ENCODE measurements at regions not wholly inside any gene's neighbourhood (a gene's known extent, or its start where the extent isn't known, plus 50 kb on each side); places are given as distances from the start of the nearest gene placed in this dataset.
"Not testable (repeated sequence)": the region's sequence is repeated elsewhere in the genome, so short reads cannot be mapped to it uniquely, and the experiment has no call there.

DNA sequence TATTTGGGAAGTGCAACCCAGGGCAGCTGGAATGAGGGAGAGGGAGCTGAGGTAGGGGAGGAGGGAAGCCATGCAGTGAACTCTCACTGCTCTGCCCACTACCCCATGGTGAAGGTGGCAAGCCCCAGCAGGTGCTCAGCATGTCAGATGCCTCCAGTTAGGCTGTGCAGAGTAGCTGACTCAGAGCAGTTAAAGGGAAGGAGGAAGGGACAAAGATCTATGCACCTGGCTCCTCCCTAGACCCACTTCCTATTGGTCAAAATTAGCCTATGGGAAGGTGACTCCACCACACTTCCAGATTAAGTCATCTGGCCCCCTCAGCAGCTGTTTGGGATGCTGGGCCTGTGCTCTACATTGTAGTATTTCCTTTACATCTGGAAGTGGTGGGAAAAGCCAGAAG lies 125.7 kb upstream of the MTPN start:
- Histone ChIP-seq H3K27me3 (ENCODE audit: control insufficient read depth, insufficient read depth, low read length) (no peaks in the 10 kb centered on the region), H3K36me3 (ENCODE audit: control insufficient read depth, insufficient read depth, low read length) (no peaks in the 10 kb centered on the region), H3K4me1 (ENCODE audit: control insufficient read depth, insufficient read depth, low read length) (no peaks in the 10 kb centered on the region), H3K27ac (ENCODE audit: low read length) (no peak overlapping the region), H3K4me3 (ENCODE audit: low read depth in 2 of 2, low read length in 2 of 2) (no peak overlapping the region), H3K9me3 (ENCODE audit: control insufficient read depth, insufficient read depth, low read depth, low read length) (no peaks in the 10 kb centered on the region)
- ChIA-PET POLR2A (interaction anchor here (0.6 kb wide), 1 partner anchor 285 kb away, joined by 7 read pairs; no protein-coding TSS in a partner anchor), CTCF (no interaction called here)
- in situ Hi-C loops (cut with HindIII; ENCODE audit: low pct_unique_long_range_greater_than_20kb, low sequenced_read_pairs), result no loop called here
- DNase-seq (ENCODE audit: low read depth, low spot score) (no peak), ATAC-seq (no peak)
- no TSS peak for BruUV-seq (replicated peaks)
- TF ChIP-seq, protein P1, sequence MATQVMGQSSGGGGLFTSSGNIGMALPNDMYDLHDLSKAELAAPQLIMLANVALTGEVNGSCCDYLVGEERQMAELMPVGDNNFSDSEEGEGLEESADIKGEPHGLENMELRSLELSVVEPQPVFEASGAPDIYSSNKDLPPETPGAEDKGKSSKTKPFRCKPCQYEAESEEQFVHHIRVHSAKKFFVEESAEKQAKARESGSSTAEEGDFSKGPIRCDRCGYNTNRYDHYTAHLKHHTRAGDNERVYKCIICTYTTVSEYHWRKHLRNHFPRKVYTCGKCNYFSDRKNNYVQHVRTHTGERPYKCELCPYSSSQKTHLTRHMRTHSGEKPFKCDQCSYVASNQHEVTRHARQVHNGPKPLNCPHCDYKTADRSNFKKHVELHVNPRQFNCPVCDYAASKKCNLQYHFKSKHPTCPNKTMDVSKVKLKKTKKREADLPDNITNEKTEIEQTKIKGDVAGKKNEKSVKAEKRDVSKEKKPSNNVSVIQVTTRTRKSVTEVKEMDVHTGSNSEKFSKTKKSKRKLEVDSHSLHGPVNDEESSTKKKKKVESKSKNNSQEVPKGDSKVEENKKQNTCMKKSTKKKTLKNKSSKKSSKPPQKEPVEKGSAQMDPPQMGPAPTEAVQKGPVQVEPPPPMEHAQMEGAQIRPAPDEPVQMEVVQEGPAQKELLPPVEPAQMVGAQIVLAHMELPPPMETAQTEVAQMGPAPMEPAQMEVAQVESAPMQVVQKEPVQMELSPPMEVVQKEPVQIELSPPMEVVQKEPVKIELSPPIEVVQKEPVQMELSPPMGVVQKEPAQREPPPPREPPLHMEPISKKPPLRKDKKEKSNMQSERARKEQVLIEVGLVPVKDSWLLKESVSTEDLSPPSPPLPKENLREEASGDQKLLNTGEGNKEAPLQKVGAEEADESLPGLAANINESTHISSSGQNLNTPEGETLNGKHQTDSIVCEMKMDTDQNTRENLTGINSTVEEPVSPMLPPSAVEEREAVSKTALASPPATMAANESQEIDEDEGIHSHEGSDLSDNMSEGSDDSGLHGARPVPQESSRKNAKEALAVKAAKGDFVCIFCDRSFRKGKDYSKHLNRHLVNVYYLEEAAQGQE (IDR thresholded peaks at IDR 0.05; ENCODE audit: insufficient read depth in 1 of 2, low read depth in 2 of 2, low read length in 1 of 2), result no peak
- TF ChIP-seq POLR2AphosphoS5 (IDR thresholded peaks at IDR 0.05; ENCODE audit: low read depth, low read length) (no peak), SIN3A (IDR thresholded peaks at IDR 0.05; ENCODE audit: borderline replicate concordance, insufficient read depth, low read depth, low read length) (no peak), TCF7L2 (IDR thresholded peaks at IDR 0.05; ENCODE audit: low read depth, low read length) (no peak)
- TF ChIP-seq, protein P2, sequence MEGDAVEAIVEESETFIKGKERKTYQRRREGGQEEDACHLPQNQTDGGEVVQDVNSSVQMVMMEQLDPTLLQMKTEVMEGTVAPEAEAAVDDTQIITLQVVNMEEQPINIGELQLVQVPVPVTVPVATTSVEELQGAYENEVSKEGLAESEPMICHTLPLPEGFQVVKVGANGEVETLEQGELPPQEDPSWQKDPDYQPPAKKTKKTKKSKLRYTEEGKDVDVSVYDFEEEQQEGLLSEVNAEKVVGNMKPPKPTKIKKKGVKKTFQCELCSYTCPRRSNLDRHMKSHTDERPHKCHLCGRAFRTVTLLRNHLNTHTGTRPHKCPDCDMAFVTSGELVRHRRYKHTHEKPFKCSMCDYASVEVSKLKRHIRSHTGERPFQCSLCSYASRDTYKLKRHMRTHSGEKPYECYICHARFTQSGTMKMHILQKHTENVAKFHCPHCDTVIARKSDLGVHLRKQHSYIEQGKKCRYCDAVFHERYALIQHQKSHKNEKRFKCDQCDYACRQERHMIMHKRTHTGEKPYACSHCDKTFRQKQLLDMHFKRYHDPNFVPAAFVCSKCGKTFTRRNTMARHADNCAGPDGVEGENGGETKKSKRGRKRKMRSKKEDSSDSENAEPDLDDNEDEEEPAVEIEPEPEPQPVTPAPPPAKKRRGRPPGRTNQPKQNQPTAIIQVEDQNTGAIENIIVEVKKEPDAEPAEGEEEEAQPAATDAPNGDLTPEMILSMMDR (IDR thresholded peaks at IDR 0.05), result no peak
- intact Hi-C loops (cut with micrococcal nuclease; ENCODE audit: unreplicated experiment), result no loop called here

- H3K4me3 ChIP-seq (ENCODE audit: low read depth in 2 of 2, low read length in 2 of 2); CTCF ChIA-PET; H3K27me3 ChIP-seq (ENCODE audit: control insufficient read depth, insufficient read depth, low read length); in situ Hi-C loops (cut with HindIII; ENCODE audit: low pct_unique_long_range_greater_than_20kb, low sequenced_read_pairs); DNase-seq (ENCODE audit: low read depth, low spot score); H3K36me3 ChIP-seq (ENCODE audit: control insufficient read depth, insufficient read depth, low read length); ATAC-seq; H3K9me3 ChIP-seq (ENCODE audit: control insufficient read depth, insufficient read depth, low read depth, low read length); H3K4me1 ChIP-seq (ENCODE audit: control insufficient read depth, insufficient read depth, low read length); intact Hi-C loops (cut with micrococcal nuclease; ENCODE audit: unreplicated experiment); BruUV-seq (replicated peaks); H3K27ac ChIP-seq (ENCODE audit: low read length); POLR2A ChIA-PET: not testable (repeated sequence)
Measured at GRCh38 chr7:136092714-136093113, 115.6 kb upstream of the MTPN start.

DNA sequence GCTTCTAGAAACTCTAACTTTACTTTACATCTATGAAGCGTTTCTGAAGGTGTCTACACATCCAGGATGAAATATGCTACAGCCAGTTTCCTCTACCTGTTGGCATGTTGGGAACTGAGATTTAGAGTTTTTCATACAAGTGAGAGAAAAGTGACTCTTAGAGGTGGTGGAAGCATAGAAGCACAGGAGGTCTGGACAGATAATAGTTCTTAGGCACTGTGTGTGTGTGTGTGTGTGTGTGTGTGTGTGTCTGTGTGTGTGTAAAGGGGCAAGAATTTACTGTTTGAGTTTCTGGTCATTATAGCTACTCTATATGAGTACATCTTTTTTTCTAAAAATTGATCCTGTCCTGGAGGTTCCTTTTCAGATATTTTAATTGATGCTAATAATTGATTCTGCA lies 110.7 kb upstream of the MTPN start:
- TF ChIP-seq, protein P2 (IDR thresholded peaks at IDR 0.05), result no peak
- no peak for TF ChIP-seq POLR2AphosphoS5 (IDR thresholded peaks at IDR 0.05; ENCODE audit: low read depth, low read length)
- Histone ChIP-seq H3K4me3 (ENCODE audit: low read depth in 2 of 2, low read length in 2 of 2) (no peak overlapping the region), H3K36me3 (ENCODE audit: control insufficient read depth, insufficient read depth, low read length) (no peaks in the 10 kb centered on the region), H3K4me1 (ENCODE audit: control insufficient read depth, insufficient read depth, low read length) (no peaks in the 10 kb centered on the region), H3K9me3 (ENCODE audit: control insufficient read depth, insufficient read depth, low read depth, low read length) (no peaks in the 10 kb centered on the region), H3K27me3 (ENCODE audit: control insufficient read depth, insufficient read depth, low read length) (no peaks in the 10 kb centered on the region), H3K27ac (ENCODE audit: low read length) (no peak overlapping the region)
- ChIA-PET CTCF (no interaction called here), POLR2A (interaction anchor here (0.6 kb wide), 1 partner anchor 180 kb away, joined by 3 read pairs; no protein-coding TSS in a partner anchor)
- in situ Hi-C loops (cut with HindIII; ENCODE audit: low pct_unique_long_range_greater_than_20kb, low sequenced_read_pairs), result no loop called here
- ATAC-seq, result no peak
- BruUV-seq (replicated peaks), result no TSS peak
- no peak for DNase-seq (ENCODE audit: low read depth, low spot score)
- intact Hi-C loops (cut with micrococcal nuclease; ENCODE audit: unreplicated experiment), result no loop called here

All from Panc1 (cell line).